ENCODE measurements at regions not wholly inside any gene's neighbourhood (a gene's known extent, or its start where the extent isn't known, plus 50 kb on each side); places are given as distances from the start of the nearest gene placed in this dataset.
"Not testable (repeated sequence)": the region's sequence is repeated elsewhere in the genome, so short reads cannot be mapped to it uniquely, and the experiment has no call there.

DNA sequence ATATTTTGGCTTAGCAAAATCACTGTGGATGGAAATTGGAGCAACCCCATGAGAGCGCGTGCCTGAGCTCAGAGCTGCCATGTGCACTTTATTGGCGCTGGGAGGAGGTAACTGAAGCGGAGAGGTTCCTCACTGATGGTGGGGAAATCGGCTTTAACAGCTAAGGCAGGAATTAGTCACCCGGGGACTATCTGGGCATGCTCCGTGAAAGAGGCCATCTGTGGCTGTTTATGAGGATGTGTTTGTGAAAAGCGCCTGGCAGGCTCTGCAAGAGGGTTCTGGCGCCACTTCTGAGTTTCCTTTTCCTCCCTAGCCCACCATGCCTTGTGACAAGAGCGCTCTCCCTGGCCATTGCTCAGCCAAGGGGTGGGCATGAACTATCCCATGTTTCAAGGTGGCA is 815.6 kb downstream of the UQCRFS1 start:
- no peak for DNase-seq

GRCh38 chr19:28396287-28396831 is 816.6 kb downstream of the UQCRFS1 start:
- DNase-seq, result no peak

DNA sequence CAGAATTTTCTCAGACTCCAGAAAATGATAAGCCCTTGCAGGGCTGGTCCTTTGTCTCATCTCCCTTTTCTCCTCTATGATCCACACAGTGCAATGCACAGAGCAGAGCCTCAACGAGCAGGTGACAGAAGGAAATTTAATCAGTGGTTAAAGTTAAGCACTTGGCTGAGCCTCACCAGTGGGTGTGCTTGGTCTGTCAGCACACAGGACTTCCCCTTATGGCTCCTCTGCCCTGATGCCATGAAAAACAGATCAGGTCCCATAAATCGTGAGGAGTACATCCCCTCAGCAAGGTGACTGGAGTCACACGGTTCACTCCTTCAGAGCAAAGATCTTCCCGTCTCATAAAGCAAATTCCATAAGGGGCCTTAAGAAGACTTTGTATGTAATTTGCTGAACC is 818.2 kb downstream of the UQCRFS1 start:
- no peak for DNase-seq

DNA sequence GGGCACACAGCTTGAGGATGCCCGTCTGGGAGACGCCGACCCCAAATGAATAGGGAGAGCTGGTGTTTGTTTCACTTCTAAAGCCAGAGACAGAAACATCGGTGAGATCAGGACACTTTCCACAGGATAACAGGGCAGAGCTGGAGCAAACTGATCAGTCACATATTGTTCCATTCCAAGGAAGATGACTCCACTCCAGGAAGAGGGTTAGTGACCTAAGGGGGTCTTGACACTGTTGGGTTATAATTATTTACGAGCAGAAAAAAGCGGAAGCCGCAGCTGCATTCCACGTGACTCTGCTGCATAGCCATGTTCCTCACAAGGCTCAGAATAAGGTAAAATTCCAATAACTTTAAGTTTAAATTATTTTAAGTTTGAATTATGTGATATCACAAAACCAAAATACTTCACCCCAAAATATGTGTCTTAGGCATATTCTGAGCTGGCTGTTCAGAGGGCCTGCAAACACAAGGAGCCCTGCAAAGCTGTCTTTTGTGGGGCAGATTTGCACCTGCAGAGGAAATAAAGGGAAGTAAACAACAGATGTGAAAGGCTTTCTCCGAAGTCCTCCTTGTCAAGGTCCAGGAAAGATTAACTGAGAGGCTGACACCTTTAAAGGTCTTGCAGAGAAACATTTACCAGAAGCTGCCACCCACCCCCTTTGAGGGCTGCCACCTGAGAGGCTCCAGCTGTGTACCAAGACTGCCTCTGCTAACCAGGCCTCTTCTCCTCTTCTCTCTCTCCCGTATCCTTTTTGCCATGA is 819.2 kb downstream of the UQCRFS1 start:
- DNase-seq, result no peak

GRCh38 chr19:28388988-28389387 is 824.0 kb downstream of the UQCRFS1 start:
- no peak for DNase-seq

DNA sequence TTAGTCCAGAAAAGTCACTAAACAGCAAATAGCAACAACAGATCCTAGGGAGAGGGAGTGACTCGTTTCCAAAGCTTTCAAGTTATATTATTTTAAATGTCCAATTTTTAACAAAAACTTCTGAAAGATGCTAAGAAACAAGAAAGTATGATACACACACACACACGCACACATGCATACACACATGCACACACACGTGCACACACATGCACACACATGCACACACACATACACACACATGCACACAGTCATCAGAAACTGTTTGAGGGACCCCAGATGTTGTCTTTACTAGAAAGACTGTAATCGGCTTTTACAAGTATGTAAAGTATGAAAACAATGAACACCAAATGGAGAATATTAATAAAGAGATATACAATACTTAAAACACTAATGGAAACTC is 825.4 kb downstream of the UQCRFS1 start:
- no peak for DNase-seq

DNA sequence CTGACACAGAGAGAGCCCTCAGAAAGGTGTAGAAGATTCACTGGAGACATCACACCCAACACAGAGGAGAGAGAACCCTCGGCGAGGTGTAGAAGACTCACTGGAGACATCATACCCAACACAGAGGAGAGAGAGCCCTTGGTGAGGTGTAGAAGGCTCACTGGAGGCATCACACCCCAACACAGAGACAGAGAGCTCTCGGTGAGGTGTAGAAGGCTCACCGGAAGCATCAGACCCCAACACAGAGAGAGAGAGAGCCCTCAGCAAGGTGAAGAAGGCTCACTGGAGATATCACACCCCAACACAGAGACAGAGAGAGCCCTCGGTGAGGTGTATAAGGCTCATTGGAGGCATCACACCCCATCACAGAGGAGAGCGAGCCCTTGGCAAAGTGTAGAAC is 826.5 kb downstream of the UQCRFS1 start:
- DNase-seq, result no peak

DNA sequence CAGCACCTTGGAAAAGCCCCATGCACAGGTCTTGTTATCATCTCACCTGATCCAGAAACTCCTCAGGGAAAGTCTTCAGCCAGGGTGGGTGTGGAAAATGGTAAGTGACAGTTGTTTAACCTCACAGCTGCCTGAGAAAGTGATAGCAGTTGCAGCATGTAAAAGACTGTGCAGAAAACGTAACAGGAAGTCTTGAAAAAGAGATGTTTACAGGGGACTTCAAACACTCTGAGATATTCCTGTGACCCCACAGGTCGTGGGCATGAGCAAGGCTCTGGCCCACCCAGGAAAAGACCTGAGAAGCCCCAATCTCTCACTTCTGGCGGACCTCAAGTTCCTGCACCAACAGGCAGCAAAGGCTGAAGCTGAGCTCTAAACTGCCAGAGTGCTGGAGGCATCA is 826.9 kb downstream of the UQCRFS1 start:
- no peak for DNase-seq

- DNase-seq, result no peak
Observed at GRCh38 chr19:28377077-28377476, 835.9 kb downstream of the UQCRFS1 start.

DNA sequence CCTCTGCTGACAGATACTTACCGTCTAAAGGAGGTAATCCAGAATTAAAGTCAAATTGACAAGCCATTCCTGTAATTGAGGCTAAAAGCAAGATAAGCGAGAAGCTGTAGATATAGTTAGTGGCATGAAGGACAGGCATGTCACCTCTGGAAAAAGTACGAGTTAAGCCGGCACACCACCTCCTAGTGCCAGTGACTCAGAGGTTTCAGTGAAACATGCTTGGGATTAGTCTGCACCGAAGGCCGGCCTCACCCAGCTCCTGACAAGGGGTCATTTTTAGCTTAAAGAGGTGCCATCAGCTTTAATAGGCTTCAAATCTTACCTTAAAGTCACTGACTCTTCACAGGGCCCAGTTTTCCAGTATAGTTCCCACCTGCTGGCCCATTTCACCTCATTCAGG is 838.0 kb downstream of the UQCRFS1 start:
- DNase-seq, result no peak

- DNase-seq, result no peak
Observed at GRCh38 chr19:28372576-28373247, 840.2 kb downstream of the UQCRFS1 start.

- no peak for DNase-seq
Observed at GRCh38 chr19:28367146-28367545, 845.8 kb downstream of the UQCRFS1 start.

DNA sequence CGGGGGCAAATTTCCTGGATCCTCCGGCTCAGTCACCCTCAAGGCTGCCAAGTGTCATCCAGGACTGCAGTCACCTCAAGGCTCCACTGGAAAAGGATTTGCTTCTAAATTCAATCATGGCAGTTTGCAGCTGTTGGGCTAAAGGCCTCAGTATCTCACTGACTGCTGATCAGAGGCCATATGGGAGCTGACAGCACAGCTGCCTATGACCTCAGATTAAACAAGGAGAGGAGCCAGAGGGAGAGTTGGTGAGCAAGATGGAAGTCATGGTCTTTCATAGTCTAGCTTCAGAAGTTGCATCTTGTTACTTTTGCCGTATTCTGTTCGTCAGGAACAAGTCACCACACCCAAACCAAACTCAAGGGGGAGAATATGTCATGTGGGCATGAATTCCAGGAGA is 849.7 kb downstream of the UQCRFS1 start:
- DNase-seq, result no peak

DNA sequence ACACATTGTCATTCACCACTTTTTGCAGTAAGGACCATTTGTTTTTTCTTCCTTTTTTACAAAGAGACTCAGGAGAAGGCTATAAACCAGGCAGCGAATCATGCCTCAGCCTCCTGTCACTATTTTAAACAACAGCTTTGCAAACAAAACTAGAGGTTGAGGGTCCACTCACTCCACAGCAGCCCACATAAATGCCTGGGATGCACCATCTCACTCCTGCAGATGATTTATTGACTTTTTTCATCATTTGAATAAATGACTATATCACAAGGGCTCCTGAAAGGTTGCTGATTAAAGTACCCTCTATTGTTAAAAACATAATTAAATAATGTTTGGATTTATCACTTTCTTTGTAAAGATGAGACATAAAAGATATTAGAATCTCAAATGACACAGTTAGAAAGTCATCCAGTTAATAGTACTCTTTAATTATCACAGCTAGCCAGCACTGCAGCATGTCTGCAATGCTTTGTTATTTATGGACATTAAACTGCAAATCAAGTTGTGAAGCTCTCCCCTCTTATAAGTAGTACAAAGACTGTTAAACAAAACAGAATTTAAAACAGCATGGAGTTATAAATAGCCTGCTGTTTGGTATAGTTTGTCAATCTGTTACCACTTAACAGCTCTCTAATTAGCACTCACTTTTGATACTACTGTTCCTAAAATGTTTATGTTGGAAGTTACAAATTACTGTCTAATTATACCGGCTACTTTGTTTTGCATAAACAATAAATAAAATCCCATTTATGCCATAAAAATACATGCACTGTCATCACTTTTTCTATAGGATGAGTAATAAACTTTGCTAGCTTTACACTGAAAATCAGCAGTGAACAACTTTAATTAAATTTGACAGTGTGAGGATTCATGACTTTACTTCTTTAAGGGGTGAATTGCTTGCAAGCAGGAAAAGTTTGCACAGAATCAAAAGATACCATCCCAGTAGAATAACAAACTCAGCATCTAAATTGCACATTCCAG is 853.2 kb downstream of the UQCRFS1 start:
- no peak for DNase-seq

DNA sequence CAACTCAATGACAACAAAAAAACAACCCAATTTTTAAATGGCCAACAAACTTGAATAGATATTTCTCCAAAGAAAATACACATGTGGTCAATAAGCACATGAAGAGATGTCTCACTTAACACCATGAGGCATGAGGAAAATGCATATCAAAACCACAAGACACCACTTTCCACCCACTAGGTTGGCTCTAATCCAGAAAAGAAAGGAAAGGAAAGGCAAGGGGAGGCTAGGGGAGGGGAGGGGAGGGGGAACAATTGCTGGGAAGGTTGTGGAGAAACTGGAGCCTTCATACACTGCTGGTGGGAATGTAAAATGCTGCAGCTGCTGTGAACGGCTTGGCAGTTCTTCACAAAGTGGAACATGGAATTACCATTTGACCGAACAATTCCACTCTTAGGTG is 854.3 kb downstream of the UQCRFS1 start:
- no peak for DNase-seq

- DNase-seq, result no peak
Observed at GRCh38 chr19:28351761-28352160, 861.2 kb downstream of the UQCRFS1 start.

DNA sequence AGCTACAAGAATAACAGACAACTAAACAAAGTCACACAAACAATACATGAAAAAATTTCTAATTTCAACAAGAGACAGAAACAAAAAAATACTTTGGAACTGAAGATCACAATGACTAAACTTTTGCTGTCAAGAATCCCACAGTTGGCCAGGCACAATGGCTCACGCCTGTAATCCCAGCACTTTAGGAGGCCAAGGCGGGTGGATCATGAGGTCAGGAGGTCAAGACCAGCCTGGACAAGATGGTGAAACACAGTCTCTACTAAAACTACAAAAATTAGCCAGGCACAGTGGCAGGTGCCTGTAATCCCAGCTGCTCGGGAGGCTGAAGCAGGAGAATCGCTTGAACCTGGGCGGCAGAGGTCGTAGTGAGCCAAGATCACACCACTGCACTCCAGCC is 861.6 kb downstream of the UQCRFS1 start:
- DNase-seq, result not testable (repeated sequence)

- no peak for DNase-seq
Observed at GRCh38 chr19:28350673-28351072, 862.3 kb downstream of the UQCRFS1 start.

DNA sequence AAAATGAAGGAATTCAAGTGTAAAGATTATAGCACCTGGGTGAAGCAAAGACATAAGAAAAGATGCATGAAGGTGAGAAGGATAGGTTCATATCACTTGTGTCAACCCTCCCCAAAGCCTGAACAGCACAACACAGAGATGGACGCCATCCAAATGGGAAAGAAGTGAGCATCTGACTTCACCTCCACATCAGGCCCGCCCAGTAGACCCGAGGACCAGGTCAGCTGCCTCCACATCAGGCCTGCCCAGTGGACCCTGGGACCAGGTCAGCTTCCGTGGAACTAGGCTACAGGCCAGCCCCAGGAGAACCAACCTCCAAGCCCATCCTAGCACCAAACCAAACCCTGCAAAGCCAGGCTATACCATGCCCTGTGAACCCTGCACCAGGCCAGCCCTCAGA is 862.9 kb downstream of the UQCRFS1 start:
- no peak for DNase-seq

DNA sequence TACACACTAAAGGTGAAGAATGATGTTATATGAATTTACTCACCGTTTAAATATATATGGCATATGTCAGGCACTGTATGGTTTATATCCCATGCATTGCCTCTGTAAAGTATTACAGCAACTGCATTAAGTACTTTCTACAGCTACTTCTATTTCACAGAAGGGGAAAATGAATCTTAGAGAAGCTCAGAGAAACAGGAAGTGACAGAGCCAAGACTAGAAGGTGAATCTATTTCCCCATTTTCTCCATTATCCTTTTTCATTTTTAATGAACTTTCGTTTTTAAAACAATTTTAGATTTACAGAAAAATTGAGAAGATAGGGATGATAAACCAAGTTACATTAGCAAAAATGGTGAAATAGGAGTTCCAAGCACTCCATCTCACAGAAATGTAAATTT is 863.3 kb downstream of the UQCRFS1 start:
- no peak for DNase-seq

DNA sequence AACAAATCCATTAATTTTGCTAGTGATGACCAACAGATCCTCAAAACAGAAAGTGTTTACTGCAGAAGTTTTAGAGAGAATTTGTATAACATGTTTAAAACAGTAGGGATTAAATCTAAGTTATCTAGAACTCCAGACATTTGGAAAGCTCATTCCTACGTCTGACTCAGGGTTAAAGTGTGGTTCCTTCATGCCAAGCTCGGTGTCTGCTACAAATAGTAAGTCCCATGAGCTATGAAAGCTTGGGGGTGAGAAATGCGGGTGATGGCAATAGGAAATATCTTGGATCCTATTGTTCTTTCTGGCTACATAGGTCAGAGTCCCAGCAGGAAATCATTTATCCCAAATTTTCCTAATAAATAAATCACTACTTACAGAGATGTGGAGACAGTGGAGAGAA is 867.1 kb downstream of the UQCRFS1 start:
- DNase-seq, result no peak

GRCh38 chr19:28341810-28342350 is 871.1 kb downstream of the UQCRFS1 start:
- DNase-seq, result no peak

DNA sequence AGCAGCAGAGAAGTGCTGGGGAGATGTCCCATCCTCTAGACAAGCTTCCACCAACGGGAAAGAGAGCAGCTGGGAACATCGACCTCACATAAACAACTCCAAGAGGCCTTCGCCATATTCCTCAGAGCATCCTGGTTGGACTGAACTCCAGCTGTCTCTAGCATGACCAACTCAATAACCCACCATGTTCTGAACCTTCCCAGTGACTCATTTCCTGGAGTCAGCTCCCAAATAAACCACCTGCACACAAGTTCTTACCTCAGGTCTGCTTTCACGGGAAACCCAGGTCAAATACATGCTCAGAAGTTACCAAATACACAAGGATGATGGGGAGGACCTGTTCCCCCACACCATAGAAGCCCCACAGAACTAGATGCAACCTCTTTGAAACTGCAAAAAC is 878.5 kb downstream of the UQCRFS1 start:
- DNase-seq, result no peak

All from DMS79 treated with DMSO at 0.1 percent for 48 hours (cell line).